HG03442 (cell line): ENCODE measurements at regions not wholly inside any gene's neighbourhood (a gene's known extent, or its start where the extent isn't known, plus 50 kb on each side); places are given as distances from the start of the nearest gene placed in this dataset.

Experiments used
- ATAC-seq: cut with Tn5 transposase; IDR thresholded peaks from one replicate; pipeline ENCODE4 v1.9.1; 2021; ENCODE audit warnings: mild to moderate bottlenecking, moderate library complexity; ENCODE audit not compliant: unreplicated experiment

GRCh38 chr14:84001023-84001422 is 1528.9 kb upstream of the FLRT2 start:
- no peak for ATAC-seq

- ATAC-seq = no peak
Observed at GRCh38 chr14:84003346-84003745, 1526.6 kb upstream of the FLRT2 start.

- ATAC-seq = no peak
Observed at GRCh38 chr14:84006643-84007155, 1523.2 kb upstream of the FLRT2 start.

GRCh38 chr14:84013424-84013823 is 1516.5 kb upstream of the FLRT2 start:
- no peak for ATAC-seq

GRCh38 chr14:84017495-84017894 is 1512.4 kb upstream of the FLRT2 start:
- ATAC-seq = no peak

- no peak for ATAC-seq
Observed at GRCh38 chr14:84021433-84021832, 1508.5 kb upstream of the FLRT2 start.

- ATAC-seq = no peak
Observed at GRCh38 chr14:84024231-84024820, 1505.6 kb upstream of the FLRT2 start.

GRCh38 chr14:84025106-84026012 is 1504.6 kb upstream of the FLRT2 start:
- ATAC-seq = no peak

GRCh38 chr14:84027351-84027750 is 1502.6 kb upstream of the FLRT2 start:
- no peak for ATAC-seq

- no peak for ATAC-seq
Observed at GRCh38 chr14:84028080-84028604, 1501.8 kb upstream of the FLRT2 start.

GRCh38 chr14:84029246-84029645 is 1500.7 kb upstream of the FLRT2 start:
- ATAC-seq = no peak

- no peak for ATAC-seq
Observed at GRCh38 chr14:84029720-84030119, 1500.2 kb upstream of the FLRT2 start.

- no peak for ATAC-seq
Observed at GRCh38 chr14:84036840-84037239, 1493.1 kb upstream of the FLRT2 start.

GRCh38 chr14:84037593-84037992 is 1492.4 kb upstream of the FLRT2 start:
- no peak for ATAC-seq

- ATAC-seq = no peak
Observed at GRCh38 chr14:84040101-84040500, 1489.8 kb upstream of the FLRT2 start.

GRCh38 chr14:84041421-84041820 is 1488.5 kb upstream of the FLRT2 start:
- ATAC-seq = no peak

GRCh38 chr14:84042992-84043391 is 1487.0 kb upstream of the FLRT2 start:
- no peak for ATAC-seq

GRCh38 chr14:84064316-84065125 is 1465.4 kb upstream of the FLRT2 start:
- ATAC-seq = no peak

- ATAC-seq = no peak
Observed at GRCh38 chr14:84065811-84066210, 1464.1 kb upstream of the FLRT2 start.

GRCh38 chr14:84068288-84068687 is 1461.7 kb upstream of the FLRT2 start:
- ATAC-seq = no peak

- no peak for ATAC-seq
Observed at GRCh38 chr14:84071061-84071460, 1458.9 kb upstream of the FLRT2 start.
